ENCODE measurements at regions not wholly inside any gene's neighbourhood (a gene's known extent, or its start where the extent isn't known, plus 50 kb on each side); places are given as distances from the start of the nearest gene placed in this dataset.

- ATAC-seq: no peak
Measured at GRCh38 chr4:123545667-123546572, 149.3 kb downstream of the SPRY1 start.

DNA sequence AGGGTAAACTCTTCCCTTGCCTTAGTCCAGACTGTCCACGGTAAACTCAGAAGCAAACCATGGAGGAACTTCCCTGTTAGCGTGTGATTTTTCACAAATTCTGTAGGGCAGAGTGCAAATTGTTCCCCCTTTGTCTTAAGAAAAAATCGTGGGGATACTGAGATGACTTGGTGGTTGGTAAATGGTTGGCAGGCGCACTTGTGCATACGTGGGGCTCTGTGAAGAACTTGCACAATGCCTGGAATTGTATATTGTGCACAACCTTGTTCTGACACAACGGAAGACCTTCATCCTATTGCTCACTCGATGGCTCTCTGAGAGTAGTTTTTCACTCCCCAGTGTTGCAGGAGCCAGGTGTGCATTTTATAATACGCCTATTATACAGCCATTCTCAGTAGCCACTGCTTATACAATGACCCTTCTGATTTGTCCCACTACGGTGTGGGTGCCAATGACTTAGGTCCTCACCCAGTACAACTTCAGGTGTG is 150.0 kb downstream of the SPRY1 start:
- ATAC-seq: no peak

- ATAC-seq: no peak
Measured at GRCh38 chr4:123547216-123548165, 150.9 kb downstream of the SPRY1 start.

- no peak for ATAC-seq
Measured at GRCh38 chr4:123553279-123553678, 156.7 kb downstream of the SPRY1 start.

DNA sequence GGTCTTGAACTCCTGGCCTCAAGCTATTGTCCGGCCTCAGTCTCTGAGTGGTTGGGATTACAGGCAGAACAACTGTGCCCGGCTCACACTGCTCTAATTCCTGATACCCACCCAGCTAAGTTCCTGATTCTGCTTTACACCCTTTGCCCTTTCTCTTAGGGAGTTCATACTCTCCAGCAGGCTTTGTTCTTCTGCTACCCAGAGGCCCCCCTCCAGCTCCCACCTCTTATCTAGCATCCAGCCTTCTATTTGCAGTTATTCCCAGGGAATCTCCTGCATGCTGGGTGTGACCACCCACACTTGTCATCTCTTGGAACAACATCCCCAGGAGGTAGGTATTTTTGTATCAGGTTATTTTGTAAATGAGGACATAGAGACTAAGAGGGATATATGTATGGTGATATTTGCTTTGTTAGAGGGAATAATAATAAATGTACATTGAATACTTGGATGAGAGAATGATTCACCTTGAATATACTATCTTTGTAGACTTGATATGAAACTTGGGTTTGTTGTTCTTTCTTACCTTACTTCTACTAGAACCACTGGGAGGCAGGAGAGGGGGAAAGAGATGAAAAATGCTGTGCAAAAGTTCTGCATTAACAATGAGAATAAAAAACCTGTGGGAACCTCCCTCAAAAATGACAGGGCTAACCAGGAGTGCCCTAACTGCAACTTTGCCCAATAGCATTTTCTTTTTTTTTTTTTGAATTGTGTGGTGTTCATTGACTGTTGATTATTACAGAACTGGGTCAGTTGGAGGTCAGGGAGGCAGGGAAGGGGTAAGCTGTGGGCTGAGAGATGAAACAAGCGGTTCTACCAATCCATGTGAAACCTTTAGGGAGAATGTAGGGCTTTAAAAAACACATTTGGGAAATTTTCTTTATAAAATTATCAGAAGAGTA is 157.4 kb downstream of the SPRY1 start:
- ATAC-seq: no peak

- no peak for ATAC-seq
Measured at GRCh38 chr4:123554801-123555232, 158.2 kb downstream of the SPRY1 start.

- no peak for ATAC-seq
Measured at GRCh38 chr4:123555233-123555806, 158.7 kb downstream of the SPRY1 start.

- no peak for ATAC-seq
Measured at GRCh38 chr4:123555807-123556273, 159.2 kb downstream of the SPRY1 start.

- no peak for ATAC-seq
Measured at GRCh38 chr4:123556526-123556925, 159.9 kb downstream of the SPRY1 start.

GRCh38 chr4:123557857-123558536 is 161.4 kb downstream of the SPRY1 start:
- ATAC-seq: no peak

DNA sequence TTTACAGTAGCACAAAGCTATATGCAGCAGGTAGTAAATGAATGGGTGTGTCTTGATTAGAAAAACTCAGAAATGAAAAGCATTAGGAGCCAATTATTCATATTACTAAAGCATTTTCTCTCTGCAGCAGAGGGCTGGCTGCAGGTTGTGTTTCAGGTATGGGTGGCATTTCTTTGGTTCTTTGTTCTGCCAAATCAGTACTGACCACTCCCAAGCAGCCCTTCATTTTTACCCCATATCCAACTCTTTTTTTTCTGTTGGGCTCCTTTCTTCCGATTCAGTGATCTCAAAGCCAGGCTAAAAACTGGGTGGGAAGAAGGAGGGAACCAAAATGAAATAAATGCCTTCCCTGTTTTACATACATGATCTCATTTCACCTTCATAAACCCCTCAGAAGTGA is 162.3 kb downstream of the SPRY1 start:
- no peak for ATAC-seq

DNA sequence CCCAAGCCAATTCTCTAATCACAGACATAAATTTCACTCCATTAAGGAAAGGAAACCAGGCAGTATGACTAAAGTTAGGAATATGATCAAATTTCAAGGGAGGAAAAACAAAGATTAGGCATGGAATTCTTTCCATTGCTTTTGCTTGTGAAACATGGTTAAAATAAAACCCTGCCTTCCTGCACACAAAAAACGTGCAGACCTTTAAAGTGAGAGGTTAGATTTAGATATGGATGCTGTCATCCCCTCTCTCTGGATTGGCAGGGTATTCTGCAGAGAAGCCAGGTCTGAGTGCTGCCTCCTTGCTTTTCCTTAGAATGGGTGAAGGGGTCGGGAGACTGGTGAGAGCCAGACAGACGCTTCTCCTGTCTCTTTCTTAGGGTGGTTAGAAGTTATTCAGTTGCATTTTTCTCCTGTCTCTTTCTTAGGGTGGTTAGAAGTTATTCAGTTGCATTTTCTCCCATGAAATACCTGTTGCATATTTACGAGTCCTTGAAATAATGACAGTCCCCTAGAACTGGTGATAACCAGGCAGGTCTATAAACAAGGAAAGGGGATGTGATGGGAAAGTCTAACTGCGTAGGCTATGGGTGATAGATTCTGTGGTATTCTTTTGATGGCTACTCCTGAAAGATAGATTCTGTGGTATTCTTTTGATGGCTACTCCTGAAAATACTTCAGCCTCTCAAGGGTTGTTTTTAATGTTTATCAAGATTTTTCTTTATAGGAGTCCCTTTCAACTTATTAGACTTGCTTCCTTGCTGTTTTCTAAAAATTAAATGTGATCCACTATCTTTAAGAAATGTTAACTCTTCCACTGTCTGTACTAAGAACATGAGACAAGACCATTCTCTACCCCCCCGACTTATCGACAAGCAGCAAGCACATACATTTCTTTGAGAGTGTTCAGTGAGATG is 163.6 kb downstream of the SPRY1 start:
- no peak for ATAC-seq

GRCh38 chr4:123561525-123561924 is 164.9 kb downstream of the SPRY1 start:
- no peak for ATAC-seq

GRCh38 chr4:123562994-123563750 is 166.6 kb downstream of the SPRY1 start:
- no peak for ATAC-seq

DNA sequence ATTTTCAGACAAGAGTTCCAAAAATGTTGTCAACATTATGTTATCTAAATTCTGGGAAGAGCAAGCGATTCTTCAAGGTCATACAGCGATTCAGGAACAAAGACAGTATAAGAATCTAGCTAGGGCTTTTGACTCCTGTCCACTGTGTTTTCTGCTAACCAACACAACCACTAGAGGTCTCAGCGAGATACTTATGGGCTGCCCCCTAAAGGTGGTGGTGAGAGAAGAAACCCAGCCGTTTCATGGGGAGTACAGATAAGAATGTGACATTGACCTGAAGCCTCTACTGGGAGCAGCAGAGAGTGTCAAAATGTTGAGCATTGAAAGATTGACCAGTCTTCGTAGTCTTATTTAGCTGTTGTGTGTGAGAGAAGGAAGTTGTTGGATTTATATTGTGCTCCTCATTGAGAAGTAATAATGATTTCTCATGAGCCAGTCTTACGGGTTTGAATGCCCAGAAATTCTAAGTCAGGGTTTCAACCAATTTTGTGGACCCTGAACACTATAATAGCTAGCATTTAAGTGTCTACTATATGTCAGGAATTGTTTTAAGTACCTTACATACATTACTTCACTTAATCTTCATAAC is 168.3 kb downstream of the SPRY1 start:
- peak; percentile 84 to 90 for ATAC-seq

- no peak for ATAC-seq
Measured at GRCh38 chr4:123568936-123569335, 172.3 kb downstream of the SPRY1 start.

DNA sequence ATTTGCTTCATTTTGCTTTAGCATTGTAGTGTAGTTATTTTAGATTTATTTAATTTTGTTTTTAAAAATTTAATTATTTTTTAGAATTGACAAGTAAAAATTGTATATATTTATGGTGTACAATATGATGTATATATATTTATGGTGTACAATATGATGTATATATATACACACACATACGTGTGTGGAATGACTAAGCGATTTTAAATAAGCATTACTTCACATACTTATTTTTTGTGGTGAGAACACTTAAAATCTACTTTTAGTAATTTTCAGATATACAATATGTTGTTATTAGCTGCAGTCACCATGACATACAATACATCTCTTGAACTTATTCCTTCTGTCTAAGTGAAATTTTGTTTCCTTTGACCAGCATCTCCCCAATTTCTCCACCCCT is 172.9 kb downstream of the SPRY1 start:
- ATAC-seq: no peak

DNA sequence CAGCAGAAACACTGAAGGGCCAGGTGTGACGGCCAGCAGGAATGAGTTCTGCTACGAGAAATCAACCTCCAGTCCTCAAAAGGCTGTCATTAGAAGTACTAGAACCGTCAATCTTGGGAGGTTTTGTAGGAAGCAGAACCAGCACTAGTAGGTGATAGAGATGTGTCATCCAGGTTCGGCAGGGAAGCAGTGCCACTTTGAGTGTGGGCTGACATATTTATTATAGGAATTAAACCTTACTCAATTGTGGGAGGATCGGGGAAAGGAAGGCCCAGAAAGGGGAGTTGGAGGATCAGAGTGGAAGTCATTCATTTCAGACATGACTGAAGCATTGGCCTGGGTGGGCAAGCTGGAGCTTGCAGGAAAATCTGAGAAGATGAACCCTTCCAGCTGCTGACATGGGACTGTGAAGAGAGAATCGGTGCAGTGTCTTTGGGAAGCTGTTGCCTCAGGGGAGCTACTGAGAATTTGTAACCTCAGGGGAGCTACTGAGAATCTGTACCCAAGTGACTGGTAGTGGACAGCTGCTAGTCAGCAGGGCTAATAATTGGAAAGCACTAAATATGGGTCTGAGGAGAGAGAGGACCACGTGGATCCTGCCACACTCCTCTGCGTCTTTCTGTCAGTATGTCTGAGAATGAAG is 177.4 kb downstream of the SPRY1 start:
- no peak for ATAC-seq

Data from activated CD4-positive, CD25-positive, alpha-beta regulatory T cell treated with anti-CD3 and anti-CD28 coated beads, Interleukin-2, amount 50 U/mL, for 24 hours (primary cell).